BLaER1 (cell line): ENCODE measurements at regions not wholly inside any gene's neighbourhood (a gene's known extent, or its start where the extent isn't known, plus 50 kb on each side); places are given as distances from the start of the nearest gene placed in this dataset.
A peak's percentile ranks its signal among the peaks of the same experiment; 100 is the strongest.

Source experiments
- H3K27ac ChIP-seq: shearing (Covaris generic); formaldehyde crosslinking; 2 replicates; pipeline ENCODE4 v1.8.1; 2022
- H3K27me3 ChIP-seq: shearing (Covaris generic); formaldehyde crosslinking; 2 replicates; pipeline ENCODE4 v1.8.1; 2022
- H3K36me3 ChIP-seq: shearing (Covaris generic); formaldehyde crosslinking; 2 replicates; pipeline ENCODE4 v1.8.1; 2022
- H3K4me1 ChIP-seq: shearing (Covaris generic); formaldehyde crosslinking; 2 replicates; pipeline ENCODE4 v1.8.1; 2022
- H3K4me2 ChIP-seq: shearing (Covaris generic); formaldehyde crosslinking; 2 replicates; pipeline ENCODE4 v1.8.1; 2022
- H3K4me3 ChIP-seq: shearing (Covaris generic); formaldehyde crosslinking; 2 replicates; pipeline ENCODE4 v1.8.1; 2022
- H3K9ac ChIP-seq: shearing (Covaris generic); formaldehyde crosslinking; 2 replicates; pipeline ENCODE4 v1.8.1; 2022
- H3K9me3 ChIP-seq: shearing (Covaris generic); formaldehyde crosslinking; 2 replicates; pipeline ENCODE4 v1.8.1; 2022
- H4K20me1 ChIP-seq: shearing (Covaris generic); formaldehyde crosslinking; 2 replicates; pipeline ENCODE4 v1.8.1; 2022
- Cebpa-rat ChIP-seq: shearing (Covaris generic); IDR thresholded peaks from 2 replicates; pipeline ENCODE4 v1.8.1; 2022

DNA sequence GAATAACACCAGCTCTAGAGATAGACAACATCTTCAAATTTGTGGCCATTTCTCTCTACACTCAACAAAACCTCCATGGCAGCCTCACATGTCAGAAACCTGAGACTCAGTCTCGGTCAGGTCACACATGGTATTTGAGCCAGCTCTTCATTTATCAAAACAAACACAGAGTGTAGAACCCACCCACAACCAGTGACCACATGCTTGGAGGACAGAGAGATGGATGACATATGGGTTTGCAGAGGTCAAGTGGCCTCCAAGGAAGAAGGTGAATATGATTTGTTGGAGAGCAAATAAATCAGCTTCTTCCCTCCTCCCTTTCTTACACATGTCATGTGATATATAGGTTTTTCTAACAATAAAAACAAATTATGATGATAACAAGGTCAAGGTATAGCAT lies 278.1 kb upstream of the LRTM1 start:
- Histone ChIP-seq H3K27ac (no peak overlapping the region), H3K4me3 (no peak overlapping the region), H3K9me3 (no peaks in the 10 kb centered on the region), H3K27me3 (no peaks in the 10 kb centered on the region), H3K36me3 (no peaks in the 10 kb centered on the region), H3K9ac (no peak overlapping the region), H3K4me1 (no peaks in the 10 kb centered on the region), H4K20me1 (no peaks in the 10 kb centered on the region), H3K4me2 (no peak overlapping the region)
- TF ChIP-seq Cebpa-rat: no peak

DNA sequence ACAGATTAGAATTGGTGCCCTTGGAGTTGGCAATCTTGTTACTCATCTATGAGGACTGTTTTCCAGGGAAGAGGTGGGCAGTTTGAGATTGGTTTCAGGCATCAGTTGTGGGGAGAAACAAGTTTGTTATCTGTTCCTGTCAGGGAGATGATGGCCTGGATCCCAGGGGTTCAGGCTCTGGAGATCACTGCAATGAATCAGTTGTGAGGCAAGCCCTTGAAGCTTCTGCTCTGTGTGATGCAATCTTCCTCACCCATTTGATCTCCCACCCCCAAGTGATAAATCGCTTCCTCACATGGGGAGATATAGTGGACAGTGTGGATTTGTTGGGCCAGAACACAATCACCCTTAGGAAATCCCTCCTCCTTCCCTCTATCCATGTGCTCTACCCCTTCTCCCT lies 276.6 kb upstream of the LRTM1 start:
- H3K36me3 ChIP-seq: no peaks in the 10 kb centered on the region
- no peaks in the 10 kb centered on the region for H3K9me3 ChIP-seq
- H3K27me3 ChIP-seq: no peaks in the 10 kb centered on the region
- no peak overlapping the region for H3K27ac ChIP-seq
- TF ChIP-seq Cebpa-rat: 0 out of 2 replicates have a peak, but pooled peaks have one; percentile 9
- H3K4me3 ChIP-seq: no peak overlapping the region
- H3K9ac ChIP-seq: no peak overlapping the region
- no peaks in the 10 kb centered on the region for H3K4me1 ChIP-seq
- no peak overlapping the region for H3K4me2 ChIP-seq
- H4K20me1 ChIP-seq: no peaks in the 10 kb centered on the region

DNA sequence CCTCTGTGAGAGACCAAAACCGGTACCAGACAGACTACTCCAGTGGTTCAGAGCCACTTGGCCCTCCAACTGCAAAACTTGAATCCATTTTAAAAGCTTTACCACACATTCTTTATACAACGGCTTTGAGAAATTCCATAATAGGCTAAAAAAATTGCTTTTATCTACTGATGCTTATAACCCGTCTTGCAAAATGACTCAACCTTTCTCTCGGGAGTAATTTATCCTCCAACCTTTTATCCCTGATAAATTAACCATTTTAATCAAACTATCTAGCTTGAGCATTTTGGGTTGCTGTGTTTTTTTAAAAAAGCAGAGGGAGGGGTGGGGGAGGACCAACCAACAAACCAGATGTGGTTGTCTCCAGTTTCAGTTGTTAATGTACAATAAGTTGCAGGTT lies 275.7 kb upstream of the LRTM1 start:
- no peaks in the 10 kb centered on the region for H3K9me3 ChIP-seq
- no peak overlapping the region for H3K4me2 ChIP-seq
- H3K4me1 ChIP-seq: no peaks in the 10 kb centered on the region
- H4K20me1 ChIP-seq: no peaks in the 10 kb centered on the region
- no peak overlapping the region for H3K9ac ChIP-seq
- no peak for TF ChIP-seq Cebpa-rat
- H3K4me3 ChIP-seq: no peak overlapping the region
- H3K27me3 ChIP-seq: no peaks in the 10 kb centered on the region
- H3K36me3 ChIP-seq: no peaks in the 10 kb centered on the region
- H3K27ac ChIP-seq: no peak overlapping the region

DNA sequence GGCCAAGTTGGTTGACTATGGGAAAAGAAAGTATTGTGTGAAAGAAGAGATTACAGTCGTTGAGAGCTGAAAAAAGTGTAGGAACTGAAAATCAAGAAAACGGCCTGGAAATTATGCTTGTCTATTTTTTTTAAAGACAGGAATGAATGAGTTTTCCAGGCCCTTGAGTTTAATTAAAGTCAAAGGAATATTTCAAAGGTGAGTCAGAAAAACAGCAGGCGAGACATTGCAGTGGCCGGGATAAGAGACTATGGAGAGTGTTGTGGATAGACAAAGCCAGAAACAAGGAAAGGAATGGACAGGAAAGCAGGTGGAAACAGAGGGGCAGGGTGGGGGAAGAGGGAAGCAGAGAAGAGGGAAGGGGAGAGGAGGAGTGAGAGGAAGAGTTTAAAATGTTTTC lies 275.1 kb upstream of the LRTM1 start:
- no peaks in the 10 kb centered on the region for H3K27me3 ChIP-seq
- H3K27ac ChIP-seq: no peak overlapping the region
- no peaks in the 10 kb centered on the region for H3K36me3 ChIP-seq
- H3K4me3 ChIP-seq: no peak overlapping the region
- no peaks in the 10 kb centered on the region for H4K20me1 ChIP-seq
- no peaks in the 10 kb centered on the region for H3K9me3 ChIP-seq
- no peak for TF ChIP-seq Cebpa-rat
- no peak overlapping the region for H3K4me2 ChIP-seq
- no peaks in the 10 kb centered on the region for H3K4me1 ChIP-seq
- H3K9ac ChIP-seq: no peak overlapping the region

DNA sequence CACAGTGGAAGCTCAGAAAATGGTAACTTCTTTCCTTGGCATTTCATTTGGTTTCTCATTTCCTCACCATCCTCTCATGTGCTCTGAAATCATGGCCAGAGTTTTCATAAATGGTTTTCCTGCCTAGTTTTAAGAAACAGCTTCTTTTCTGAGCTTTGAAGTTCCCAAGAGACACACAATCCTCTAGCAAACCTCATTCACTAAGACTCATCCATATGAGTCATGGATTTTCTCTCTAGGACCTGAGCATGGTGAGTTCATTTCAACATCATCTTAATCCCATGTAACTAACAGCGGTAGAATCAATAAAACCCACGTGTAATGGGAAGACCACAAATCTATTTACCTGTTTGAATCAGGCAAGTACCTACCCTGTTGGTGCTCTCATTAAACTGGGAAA lies 274.5 kb upstream of the LRTM1 start:
- Histone ChIP-seq H3K36me3 (no peaks in the 10 kb centered on the region), H3K4me1 (no peaks in the 10 kb centered on the region), H3K4me3 (no peak overlapping the region), H4K20me1 (no peaks in the 10 kb centered on the region), H3K9ac (no peak overlapping the region), H3K27ac (no peak overlapping the region), H3K9me3 (no peaks in the 10 kb centered on the region), H3K27me3 (no peaks in the 10 kb centered on the region), H3K4me2 (no peak overlapping the region)
- TF ChIP-seq Cebpa-rat: no peak

DNA sequence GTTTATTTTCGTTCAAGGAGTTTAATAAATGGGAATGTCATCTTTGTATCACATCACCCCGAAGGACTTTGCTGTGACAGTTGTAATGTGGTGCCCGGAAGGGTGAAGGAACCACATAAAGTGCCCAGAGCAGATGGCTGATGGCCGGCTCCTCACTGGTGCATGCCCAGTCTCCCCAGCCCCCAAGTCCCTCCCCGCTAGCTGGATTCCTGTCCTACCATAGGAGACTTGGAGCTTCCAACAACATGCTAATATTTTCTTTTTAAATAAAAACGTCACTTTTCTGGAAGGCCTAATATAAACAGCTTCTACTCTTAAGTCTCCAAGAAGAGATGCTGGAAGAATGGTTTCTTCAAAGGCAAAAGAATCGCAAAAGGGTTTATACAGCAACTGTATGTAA lies 273.9 kb upstream of the LRTM1 start:
- Histone ChIP-seq H3K4me2 (no peak overlapping the region), H3K9ac (no peak overlapping the region), H3K4me1 (no peaks in the 10 kb centered on the region)

DNA sequence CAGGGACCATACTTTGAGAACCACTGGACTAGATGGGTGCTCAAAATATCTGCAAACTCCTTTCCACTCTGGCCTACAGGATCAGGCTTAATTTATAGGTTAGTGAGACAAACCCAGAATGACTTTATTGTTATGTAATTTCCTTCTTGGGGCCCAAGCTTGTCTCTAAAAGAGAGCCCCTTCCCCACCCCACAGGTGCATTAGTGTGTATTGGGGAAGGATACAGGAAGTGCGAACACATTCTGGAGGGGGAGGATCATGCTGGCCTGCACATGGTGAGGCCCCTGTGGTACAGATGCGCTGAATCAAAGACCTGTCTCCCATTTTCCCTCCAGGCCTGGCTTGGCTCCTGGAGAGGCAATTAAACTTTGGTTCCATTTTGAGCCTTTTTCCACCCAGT lies 273.0 kb upstream of the LRTM1 start:
- no peak overlapping the region for H3K4me3 ChIP-seq
- H3K27me3 ChIP-seq: no peaks in the 10 kb centered on the region
- no peak overlapping the region for H3K4me2 ChIP-seq
- H3K9ac ChIP-seq: no peak overlapping the region
- H3K4me1 ChIP-seq: no peaks in the 10 kb centered on the region
- H3K27ac ChIP-seq: no peak overlapping the region
- no peaks in the 10 kb centered on the region for H4K20me1 ChIP-seq
- H3K36me3 ChIP-seq: no peaks in the 10 kb centered on the region
- no peaks in the 10 kb centered on the region for H3K9me3 ChIP-seq
- TF ChIP-seq Cebpa-rat: no peak

More for the DNA sequence above, 273.9 kb upstream of the LRTM1 start:
- no peaks in the 10 kb centered on the region for H3K36me3 ChIP-seq
- H3K27ac ChIP-seq: no peak overlapping the region
- no peaks in the 10 kb centered on the region for H3K27me3 ChIP-seq
- no peak for TF ChIP-seq Cebpa-rat
- no peaks in the 10 kb centered on the region for H3K9me3 ChIP-seq
- no peaks in the 10 kb centered on the region for H4K20me1 ChIP-seq
- no peak overlapping the region for H3K4me3 ChIP-seq

DNA sequence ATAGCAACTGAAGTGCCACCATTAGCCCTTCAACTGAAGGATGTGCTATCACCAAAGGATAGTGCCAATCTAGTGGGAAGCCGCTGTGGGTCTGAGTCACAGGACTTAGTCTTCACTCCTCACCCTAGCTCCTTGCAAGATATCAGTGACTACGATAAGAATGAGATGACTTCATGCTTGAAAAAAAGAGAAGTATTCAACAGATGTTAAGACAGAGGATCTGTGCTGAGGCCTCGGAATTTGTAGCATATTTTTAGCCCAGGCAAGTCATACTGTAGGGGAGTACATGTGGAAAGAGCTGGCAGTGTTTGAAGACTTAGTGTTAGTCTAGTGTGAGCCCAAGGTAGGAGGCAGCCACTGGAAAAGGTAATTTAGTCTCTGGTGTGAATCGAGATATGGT lies 270.7 kb upstream of the LRTM1 start:
- Histone ChIP-seq H3K9me3 (no peaks in the 10 kb centered on the region), H3K4me2 (no peak overlapping the region), H3K27me3 (no peaks in the 10 kb centered on the region), H3K27ac (no peak overlapping the region), H3K4me3 (no peak overlapping the region), H4K20me1 (no peaks in the 10 kb centered on the region), H3K4me1 (no peaks in the 10 kb centered on the region), H3K36me3 (no peaks in the 10 kb centered on the region), H3K9ac (no peak overlapping the region)
- TF ChIP-seq Cebpa-rat: no peak

DNA sequence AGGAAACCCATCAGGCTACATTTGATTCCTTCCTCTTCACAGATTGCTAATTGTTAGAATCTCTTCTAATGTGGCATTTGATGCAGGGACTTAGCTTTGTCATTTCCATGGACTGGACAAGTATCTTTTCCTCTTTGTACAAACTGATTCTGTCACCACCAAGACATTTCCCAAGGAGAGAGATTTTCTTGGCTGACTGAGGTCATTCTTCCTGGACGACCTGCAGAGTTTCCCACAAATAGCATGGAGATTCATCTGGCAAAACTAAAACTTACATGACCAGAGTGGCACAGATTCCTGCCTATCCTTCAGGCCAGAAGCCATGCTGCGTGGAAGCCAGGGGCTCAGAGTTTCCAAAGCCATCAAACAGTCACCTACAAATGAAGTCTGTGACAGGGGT lies 269.2 kb upstream of the LRTM1 start:
- Histone ChIP-seq H3K27me3 (no peaks in the 10 kb centered on the region), H3K4me1 (no peaks in the 10 kb centered on the region), H4K20me1 (no peaks in the 10 kb centered on the region), H3K36me3 (no peaks in the 10 kb centered on the region), H3K4me2 (no peak overlapping the region), H3K27ac (no peak overlapping the region), H3K9ac (no peak overlapping the region), H3K4me3 (no peak overlapping the region), H3K9me3 (no peaks in the 10 kb centered on the region)
- TF ChIP-seq Cebpa-rat: no peak

DNA sequence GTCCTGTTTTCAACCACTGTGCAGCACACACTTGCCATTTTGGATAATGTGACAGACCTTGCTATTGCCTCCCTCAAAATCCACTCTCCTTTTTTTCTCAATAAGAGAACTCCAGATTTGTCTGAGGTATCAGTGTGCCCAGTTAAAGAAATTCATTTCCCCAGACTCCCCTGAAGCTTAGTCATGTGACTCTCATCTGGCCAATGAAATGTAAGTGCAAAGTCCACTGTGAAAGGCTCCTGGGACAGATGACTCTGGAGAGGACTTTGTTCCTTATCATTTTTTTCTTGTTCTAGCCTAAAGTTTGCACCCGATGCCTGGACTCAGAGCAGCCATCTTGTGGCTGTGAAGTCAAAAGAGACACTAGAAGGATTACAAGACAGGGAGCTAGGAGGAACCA lies 268.6 kb upstream of the LRTM1 start:
- Histone ChIP-seq H3K27ac (no peak overlapping the region), H4K20me1 (no peaks in the 10 kb centered on the region), H3K4me1 (no peaks in the 10 kb centered on the region)

DNA sequence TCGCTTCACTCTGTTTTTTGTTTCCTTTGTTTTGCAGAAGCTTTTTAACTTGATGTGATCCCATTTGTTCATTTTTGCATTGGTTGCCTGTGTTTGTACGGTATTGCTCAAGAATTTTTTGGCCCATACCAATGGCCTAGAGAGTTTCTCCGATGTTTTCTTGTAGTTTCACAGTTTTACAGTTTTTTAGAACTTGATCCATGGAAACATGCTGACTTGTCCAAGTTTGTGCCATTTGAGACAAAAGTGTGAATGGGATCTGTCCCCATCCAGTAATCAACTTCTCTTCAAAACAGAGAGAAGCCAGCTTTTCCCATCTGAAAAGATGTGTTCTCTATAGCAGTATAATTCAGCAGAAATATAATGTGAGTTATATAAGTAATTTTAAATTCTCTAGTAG lies 266.5 kb upstream of the LRTM1 start:
- no peaks in the 10 kb centered on the region for H3K36me3 ChIP-seq
- H3K9ac ChIP-seq: no peak overlapping the region
- H3K4me3 ChIP-seq: no peak overlapping the region
- no peak overlapping the region for H3K4me2 ChIP-seq
- no peaks in the 10 kb centered on the region for H4K20me1 ChIP-seq
- no peaks in the 10 kb centered on the region for H3K9me3 ChIP-seq
- H3K4me1 ChIP-seq: no peaks in the 10 kb centered on the region
- TF ChIP-seq Cebpa-rat: no peak
- no peak overlapping the region for H3K27ac ChIP-seq
- H3K27me3 ChIP-seq: no peaks in the 10 kb centered on the region

More for the DNA sequence above, 268.6 kb upstream of the LRTM1 start:
- Histone ChIP-seq H3K4me3 (no peak overlapping the region), H3K9ac (no peak overlapping the region), H3K27me3 (no peaks in the 10 kb centered on the region), H3K9me3 (no peaks in the 10 kb centered on the region), H3K36me3 (no peaks in the 10 kb centered on the region), H3K4me2 (no peak overlapping the region)
- TF ChIP-seq Cebpa-rat: no peak
